GM12874 (cell line): ENCODE measurements at regions not wholly inside any gene's neighbourhood (a gene's known extent, or its start where the extent isn't known, plus 50 kb on each side); places are given as distances from the start of the nearest gene placed in this dataset.

ENCODE experiments used
- TF ChIP-seq, protein P1 (sequence below): IDR thresholded peaks from 2 replicates; pipeline ENCODE4 v1.5.1; 2011; ENCODE audit warnings: low read depth, mild to moderate bottlenecking, control low read depth, low read length, moderate library complexity; ENCODE audit not compliant: insufficient read depth

GRCh38 chr21:14857529-14857928 lies 207.3 kb downstream of the NRIP1 start:
- TF ChIP-seq, protein P1, sequence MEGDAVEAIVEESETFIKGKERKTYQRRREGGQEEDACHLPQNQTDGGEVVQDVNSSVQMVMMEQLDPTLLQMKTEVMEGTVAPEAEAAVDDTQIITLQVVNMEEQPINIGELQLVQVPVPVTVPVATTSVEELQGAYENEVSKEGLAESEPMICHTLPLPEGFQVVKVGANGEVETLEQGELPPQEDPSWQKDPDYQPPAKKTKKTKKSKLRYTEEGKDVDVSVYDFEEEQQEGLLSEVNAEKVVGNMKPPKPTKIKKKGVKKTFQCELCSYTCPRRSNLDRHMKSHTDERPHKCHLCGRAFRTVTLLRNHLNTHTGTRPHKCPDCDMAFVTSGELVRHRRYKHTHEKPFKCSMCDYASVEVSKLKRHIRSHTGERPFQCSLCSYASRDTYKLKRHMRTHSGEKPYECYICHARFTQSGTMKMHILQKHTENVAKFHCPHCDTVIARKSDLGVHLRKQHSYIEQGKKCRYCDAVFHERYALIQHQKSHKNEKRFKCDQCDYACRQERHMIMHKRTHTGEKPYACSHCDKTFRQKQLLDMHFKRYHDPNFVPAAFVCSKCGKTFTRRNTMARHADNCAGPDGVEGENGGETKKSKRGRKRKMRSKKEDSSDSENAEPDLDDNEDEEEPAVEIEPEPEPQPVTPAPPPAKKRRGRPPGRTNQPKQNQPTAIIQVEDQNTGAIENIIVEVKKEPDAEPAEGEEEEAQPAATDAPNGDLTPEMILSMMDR, result no peak

DNA sequence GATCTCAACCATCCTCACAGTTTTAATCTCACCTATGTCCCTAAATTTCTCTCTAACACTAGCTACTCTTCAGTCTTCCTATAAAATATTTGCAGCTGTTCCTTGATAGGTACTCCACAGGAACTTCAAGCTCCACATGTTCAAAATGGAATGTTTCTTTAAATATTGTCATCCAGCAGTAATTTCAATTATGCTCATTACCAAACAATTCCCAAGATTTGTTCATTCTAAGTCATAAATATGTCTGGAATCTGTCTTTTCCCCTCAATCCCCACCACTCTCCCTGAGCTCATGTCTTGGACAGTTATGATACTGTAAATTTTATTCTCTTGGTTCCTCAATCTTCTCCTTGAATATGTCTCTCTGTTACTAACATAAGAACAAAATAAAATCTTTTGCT lies 214.4 kb downstream of the NRIP1 start:
- TF ChIP-seq, protein P1, result no peak

GRCh38 chr21:14846621-14847020 lies 218.2 kb downstream of the NRIP1 start:
- TF ChIP-seq, protein P1, result no peak

- TF ChIP-seq, protein P1, result no peak
Observed at GRCh38 chr21:14844001-14844400, 220.8 kb downstream of the NRIP1 start.

DNA sequence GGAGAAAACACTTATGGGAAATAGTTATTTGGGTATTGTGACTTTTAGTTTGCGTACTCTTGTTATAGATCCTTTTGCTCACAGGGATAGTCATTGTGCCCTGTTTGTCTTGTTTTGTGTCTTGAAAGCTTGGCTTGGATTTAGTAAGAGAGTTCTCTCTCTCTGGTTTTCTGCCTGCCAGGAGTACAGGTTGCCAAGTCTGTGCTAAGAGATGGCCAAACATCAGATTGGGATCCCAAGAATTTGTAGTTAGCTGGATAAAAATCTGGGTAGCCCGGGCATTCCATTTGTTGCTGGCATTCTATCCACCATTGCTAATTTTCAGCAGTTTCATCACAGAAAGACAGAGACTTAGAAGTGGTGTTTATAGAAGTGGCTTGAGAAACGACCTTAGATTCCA lies 222.2 kb downstream of the NRIP1 start:
- TF ChIP-seq, protein P1, result no peak

DNA sequence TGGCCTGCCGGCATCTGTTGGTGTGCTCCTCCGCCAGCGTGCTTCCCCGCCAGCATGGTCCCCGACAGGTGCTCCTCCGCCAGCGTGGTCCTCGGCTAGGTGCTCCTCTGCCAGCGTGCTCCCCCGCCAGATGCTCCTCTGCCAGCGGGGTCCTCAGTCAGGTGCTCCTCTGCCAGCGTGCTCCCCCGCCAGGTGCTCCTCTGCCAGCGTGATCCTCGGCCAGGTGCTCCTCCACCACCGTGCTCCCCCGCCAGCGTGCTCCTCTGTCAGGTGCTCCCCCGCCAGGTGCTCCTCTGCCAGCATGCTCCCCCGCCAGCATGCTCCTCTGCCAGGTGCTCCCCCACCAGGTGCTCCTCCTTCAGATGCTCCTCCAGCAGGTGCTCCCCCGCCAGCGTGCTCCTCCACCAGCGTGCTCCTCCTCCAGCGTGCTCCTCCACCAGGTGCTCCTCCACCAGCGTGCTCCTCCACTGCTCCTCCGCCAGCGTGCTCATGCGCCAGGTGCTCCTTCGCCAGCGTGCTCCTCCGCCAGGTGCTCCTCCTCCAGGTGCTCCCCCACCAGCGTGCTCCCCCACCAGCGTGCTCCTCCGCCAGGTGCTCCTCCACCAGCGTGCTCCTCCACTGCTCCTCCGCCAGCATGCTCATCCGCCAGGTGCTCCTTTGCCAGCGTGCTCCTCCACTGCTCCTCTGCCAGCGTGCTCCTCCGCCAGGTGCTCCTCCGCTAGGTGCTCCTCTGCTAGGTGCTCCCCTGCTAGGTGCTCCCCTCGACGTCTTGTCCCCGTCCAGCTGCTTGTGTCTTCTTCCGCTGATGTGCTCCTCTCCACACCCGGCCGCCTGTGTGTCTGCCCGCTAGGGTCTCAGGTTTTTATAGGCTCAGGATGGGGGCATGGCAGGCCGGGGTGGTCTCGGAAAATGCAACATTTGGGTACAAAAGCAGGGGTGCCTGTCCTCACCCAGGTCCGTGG lies 223.0 kb downstream of the NRIP1 start:
- TF ChIP-seq, protein P1, result no peak

- TF ChIP-seq, protein P1, result no peak
Observed at GRCh38 chr21:14838400-14838799, 226.4 kb downstream of the NRIP1 start.
